Stimulated activated naive CD8-positive, alpha-beta T cell treated with anti-CD3 and anti-CD28 coated beads, Interleukin-15, Interleukin-2, amounts not matched to agents 100 U/mL and 50 U/mL, for 24 hours (primary cell): ENCODE measurements at regions not wholly inside any gene's neighbourhood (a gene's known extent, or its start where the extent isn't known, plus 50 kb on each side); places are given as distances from the start of the nearest gene placed in this dataset.
"Not testable (repeated sequence)": the region's sequence is repeated elsewhere in the genome, so short reads cannot be mapped to it uniquely, and the experiment has no call there.

ENCODE experiments used
- ATAC-seq: fragments of 150-1000 bp; cut with Tn5 transposase; one replicate; pipeline ENCODE4 v1.10.0; 2021
- DNase-seq: peaks from one replicate; pipeline ENCODE4 v3.0.0; 2021

DNA sequence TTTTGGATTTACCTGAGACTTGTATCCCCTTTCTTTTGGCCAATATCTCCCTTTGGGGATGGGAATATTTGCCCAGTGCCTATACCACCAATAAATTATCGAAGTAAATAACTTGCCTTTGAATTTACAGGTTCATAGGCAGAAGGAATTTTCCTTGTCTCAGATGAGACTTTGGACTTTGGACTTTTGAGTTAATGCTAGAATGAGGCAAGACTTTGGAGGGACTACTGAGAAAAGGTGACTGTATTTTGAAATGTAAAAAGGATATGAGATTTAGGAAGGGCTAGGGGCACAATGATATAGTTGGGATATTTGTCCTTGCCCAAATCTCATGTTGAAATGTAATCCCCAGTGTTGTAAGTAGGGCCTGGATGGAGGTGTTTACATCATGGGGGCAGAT, 384.5 kb upstream of the GHITM start:
- ATAC-seq (no peak), DNase-seq (no peak)

DNA sequence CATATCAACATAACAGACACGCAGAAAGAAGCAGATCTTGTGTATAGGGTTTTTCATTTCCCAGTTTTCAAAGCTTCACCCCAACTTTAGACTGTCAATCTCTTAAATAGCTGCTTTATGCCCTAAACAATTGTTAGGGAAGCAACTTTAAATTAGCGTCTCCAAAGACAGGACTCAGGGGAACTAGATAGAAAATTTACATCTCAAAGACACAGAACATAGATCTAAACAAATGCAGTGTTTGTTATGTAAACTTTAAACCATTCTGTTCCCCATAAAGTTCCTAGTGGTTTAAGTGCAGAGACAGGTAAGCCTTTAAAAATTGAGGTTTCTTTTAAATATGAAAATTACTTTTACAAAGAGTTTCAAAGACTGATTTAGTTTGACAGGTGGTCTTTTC, 379.2 kb upstream of the GHITM start:
- no peak for ATAC-seq
- DNase-seq = no peak

DNA sequence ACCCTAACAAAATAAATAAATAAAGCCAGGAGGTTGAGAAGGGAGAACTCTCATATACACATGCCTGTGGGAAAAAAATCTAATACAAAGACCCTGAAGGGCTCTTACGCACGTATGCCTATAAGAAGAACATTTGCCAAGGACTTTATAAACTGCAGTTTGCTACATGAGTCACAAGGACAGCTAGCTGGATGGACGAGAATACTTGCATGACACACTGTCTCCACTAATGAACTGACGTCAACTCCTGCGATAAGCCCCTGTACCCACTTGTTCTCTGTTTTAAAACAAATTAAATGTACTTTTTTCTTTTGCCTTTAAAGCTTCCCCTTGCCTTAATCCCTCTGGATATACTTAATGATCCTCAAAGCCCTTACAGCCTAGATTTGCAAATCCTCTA, 374.6 kb upstream of the GHITM start:
- ATAC-seq (no peak), DNase-seq (no peak)

DNA sequence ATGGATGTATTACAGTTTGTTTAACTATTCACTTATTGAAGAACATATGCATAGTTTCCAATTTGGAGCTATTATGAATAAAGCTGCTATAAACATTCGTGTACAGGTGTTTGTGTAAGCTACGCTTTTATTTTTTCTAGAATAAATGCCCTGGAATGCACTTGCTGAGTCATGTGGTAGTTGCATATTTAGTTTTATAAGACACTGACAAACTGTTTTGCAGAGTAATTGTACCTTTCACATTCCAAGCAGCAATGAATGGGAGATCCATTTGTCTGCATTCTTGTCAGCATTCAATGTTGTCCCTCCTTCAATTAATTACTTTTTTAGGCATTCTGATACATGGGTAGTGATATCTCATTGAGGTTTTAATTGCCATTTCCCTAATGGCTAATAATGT, 373.6 kb upstream of the GHITM start:
- DNase-seq = no peak
- ATAC-seq = no peak

- DNase-seq (no peak), ATAC-seq (no peak)
Measured at GRCh38 chr10:83769281-83769820, 370.0 kb upstream of the GHITM start.

DNA sequence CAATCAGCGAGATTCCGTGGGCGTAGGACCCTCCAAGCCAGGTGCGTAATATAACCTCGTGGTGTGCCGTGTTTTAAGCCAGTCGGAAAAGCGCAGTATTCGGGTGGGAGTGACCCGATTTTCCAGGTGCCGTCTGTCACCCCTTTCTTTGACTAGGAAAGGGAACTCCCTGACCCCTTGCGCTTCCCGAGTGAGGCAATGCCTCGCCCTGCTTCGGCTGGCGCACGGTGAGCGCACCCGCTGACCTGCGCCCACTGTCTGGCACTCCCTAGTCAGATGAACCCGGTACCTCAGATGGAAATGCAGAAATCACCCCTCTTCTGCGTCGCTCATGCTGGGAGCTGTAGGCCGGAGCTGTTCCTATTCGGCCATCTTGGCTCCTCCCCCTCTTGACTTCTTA, 352.6 kb upstream of the GHITM start:
- ATAC-seq, DNase-seq: not testable (repeated sequence)

DNA sequence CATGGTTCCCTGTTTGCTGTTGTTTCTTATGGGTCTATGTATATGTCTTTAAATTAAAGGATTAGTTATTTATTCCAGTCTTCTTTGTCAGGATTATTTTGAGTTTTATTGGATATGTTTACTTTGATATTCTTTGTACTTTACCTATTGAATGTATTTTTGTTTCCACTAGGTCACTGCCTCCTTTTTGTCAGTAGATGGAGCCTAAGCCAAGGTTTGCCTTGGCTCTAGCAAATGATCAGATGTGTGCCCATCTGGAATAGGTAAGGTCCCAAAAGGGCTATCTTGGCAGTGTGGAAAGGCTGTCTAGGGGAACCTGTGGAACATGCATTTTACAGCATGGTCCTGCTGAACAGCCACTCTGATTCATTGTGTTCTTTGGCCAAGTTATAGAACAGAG, 337.3 kb upstream of the GHITM start:
- DNase-seq = no peak

DNA sequence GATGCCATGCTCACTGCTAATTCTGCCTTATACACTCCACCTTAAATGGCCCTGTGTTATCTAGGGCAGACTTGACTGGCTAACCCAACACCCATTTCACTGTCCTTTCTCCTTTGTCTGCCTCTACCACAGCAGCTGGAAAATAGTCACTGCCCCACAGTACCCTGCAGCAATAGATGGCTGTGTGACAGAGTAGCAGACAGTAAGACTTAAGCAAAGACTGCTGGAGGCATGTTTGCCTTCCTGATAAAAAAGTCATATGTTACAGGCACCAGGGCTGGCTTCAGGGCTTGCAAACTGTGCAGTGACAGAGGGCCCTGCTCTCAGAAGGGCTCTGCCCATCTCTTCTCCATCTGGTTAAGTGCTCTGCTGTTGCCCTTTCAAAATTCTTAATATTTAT, 332.6 kb upstream of the GHITM start:
- ATAC-seq = no peak

More for the DNA sequence above, 337.3 kb upstream of the GHITM start:
- no peak for ATAC-seq

DNA sequence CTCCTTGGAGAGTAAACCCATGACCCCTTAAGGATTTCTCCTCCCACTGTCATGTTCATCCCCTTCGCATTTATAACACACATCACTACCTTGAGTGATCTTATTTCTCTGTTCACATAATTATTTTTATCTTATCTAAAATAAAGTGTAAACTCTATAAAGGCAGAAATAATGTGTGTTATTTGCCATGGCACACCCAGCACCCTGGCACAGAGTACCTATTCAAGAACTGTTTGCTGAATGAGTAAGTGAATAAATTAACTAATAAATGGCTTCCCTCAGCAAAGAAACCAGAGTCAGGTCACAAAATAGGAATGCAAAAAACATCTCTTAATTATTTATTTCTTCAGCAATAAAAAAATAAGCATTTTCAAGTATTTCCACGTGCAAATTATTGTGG, 330.3 kb upstream of the GHITM start:
- ATAC-seq (no peak), DNase-seq (no peak)

More for the DNA sequence above, 332.6 kb upstream of the GHITM start:
- DNase-seq = no peak

DNA sequence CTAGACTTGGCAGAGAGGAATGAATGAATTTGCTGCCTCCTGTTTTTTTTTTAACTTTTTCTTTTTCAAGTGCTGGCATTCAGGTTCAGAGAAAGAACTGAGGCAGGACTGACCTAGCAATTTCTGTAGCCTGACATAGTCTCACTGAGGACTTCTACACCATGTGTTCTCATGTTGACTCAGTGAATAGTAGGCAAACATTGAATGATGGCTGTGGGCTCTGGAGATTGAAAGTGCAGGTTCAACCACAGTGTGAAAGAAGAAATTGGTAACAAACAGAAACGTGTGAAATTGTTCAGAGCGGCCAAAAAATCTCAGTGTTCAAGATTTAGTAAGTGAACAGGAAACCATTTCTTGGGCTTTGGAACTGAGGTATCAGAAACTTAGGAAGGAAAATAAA, 322.4 kb upstream of the GHITM start:
- no peak for ATAC-seq
- no peak for DNase-seq

DNA sequence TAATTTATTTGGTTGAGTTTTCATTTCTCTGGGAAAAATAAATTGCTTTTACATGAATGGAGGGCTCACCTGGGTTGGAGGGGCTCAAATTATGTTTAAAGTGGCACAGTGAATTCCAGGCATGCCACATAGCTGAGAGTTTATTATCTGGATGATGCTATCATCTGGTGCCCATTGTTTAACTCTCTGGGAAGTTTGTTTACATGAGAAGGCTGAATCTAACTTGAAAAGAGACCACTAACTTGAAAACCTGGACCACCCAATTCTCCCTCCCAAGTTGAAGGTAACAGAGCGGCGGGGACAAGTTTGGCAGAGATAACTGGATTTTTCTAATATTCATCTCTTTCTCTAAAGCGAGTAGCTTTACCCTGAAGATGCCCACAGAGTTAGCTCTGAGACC, 321.5 kb upstream of the GHITM start:
- DNase-seq (no peak), ATAC-seq (no peak)

- DNase-seq = no peak
Measured at GRCh38 chr10:83819609-83820008, 319.7 kb upstream of the GHITM start.

GRCh38 chr10:83820033-83820432, 319.3 kb upstream of the GHITM start:
- no peak for DNase-seq
- ATAC-seq = no peak

More at GRCh38 chr10:83819609-83820008, 319.7 kb upstream of the GHITM start:
- ATAC-seq = no peak

DNA sequence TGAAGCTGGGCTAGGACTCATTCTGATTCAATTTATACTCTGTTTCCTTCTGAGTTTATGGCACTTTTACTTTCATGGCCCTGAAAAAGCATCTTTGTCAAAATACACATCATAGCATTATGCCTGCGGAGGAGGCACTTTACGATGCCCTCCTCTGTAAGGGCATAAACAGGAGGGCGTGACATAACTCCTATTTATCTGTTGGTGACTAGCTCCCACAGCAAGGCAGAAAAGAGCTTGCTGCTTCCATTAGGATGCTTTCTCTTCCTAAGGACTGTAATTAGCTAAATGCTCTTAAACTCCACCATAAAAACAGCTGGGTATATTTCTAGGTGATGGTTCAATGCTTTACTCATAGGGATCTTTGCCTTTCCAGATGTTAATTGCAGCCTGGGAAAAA, 315.2 kb upstream of the GHITM start:
- ATAC-seq (no peak), DNase-seq (no peak)

- ATAC-seq (no peak), DNase-seq (no peak)
Measured at GRCh38 chr10:83834096-83834495, 305.2 kb upstream of the GHITM start.

- no peak for DNase-seq
- ATAC-seq = no peak
Measured at GRCh38 chr10:83835945-83836745, 303.2 kb upstream of the GHITM start.

DNA sequence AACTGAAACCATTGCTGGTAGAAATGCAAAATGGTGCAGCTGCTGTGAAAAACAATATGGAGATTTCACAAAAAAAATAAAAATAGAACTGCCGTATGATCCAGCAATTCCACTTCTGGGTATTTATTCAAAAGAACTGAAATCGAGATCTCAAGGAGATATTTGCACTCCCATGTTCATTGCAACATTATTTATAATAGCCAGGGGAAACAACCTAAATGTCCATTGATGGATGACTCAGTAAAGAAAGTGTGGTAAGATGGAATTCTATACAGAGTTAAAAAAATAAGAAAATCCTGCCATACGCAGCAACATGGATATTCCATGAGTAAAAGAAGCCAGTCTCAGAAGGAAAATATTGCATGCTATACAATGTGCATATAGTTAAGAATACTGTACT, 290.6 kb upstream of the GHITM start:
- ATAC-seq (no peak), DNase-seq (no peak)

DNA sequence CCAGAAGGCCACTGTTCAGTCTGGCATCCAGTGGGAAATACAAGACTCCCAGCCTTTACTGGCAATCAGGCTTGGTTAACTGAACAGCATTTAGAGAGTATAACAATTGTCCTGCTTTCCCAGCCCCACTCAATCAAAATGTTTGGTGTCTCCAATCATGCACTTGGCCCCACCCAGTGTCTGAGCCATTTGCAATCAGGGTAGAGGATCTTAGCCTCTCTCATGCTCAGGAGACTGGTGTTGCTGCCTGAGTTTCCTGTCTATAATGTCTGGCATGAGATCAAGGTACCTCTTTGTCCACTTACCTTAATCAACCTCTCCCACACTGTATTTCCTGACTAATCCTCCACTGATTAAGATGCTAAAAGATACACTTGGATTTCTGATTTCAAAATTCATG, 290.2 kb upstream of the GHITM start:
- ATAC-seq (no peak), DNase-seq (no peak)

- DNase-seq = no peak
- ATAC-seq = no peak
Measured at GRCh38 chr10:83852146-83852545, 287.2 kb upstream of the GHITM start.

GRCh38 chr10:83862723-83863122, 276.6 kb upstream of the GHITM start:
- ATAC-seq = no peak
- no peak for DNase-seq

DNA sequence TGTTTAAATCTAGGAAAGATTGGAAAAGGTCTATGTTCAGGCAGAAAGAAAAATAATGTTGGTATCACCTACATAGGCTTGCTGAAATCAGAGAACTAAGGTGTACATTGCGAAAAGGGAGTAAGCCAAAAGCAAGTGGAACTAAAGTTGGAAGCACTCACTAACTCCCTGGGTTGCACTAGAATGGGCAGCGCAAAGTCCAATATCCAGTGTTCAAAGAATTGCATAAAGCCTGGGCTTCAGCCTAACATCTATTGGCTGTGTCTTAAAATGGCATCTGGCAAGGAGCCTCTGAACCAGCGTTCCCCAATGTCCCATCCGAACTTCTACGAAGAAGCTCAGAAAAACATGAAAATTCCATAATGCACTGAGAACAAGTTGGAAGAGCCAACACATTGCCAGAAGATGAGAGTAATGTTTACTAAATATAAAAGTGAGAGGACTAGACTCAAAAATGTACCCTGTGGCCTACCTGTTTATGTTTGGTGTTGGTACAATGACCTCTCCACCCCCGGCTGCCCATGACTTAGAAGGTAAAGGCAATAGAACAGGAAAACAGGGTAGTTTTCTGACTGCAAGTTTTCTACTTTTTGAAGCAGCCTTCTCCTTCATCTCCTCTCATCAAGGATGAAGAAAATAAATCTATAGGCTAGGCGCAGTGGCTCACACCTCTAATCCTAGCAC, 275.9 kb upstream of the GHITM start:
- DNase-seq (no peak), ATAC-seq (no peak)

- DNase-seq = no peak
- ATAC-seq = no peak
Measured at GRCh38 chr10:83869898-83870297, 269.4 kb upstream of the GHITM start.
